NCI-H510A (cell line): ENCODE measurements at regions not wholly inside any gene's neighbourhood (a gene's known extent, or its start where the extent isn't known, plus 50 kb on each side); places are given as distances from the start of the nearest gene placed in this dataset.

Experiments used
- DNase-seq: peaks from one replicate; lab custom pipeline; 2025; lab: John Stamatoyannopoulos, UW

GRCh38 chr2:78585871-78586270, 439.6 kb upstream of the REG3G start:
- no peak for DNase-seq

DNA sequence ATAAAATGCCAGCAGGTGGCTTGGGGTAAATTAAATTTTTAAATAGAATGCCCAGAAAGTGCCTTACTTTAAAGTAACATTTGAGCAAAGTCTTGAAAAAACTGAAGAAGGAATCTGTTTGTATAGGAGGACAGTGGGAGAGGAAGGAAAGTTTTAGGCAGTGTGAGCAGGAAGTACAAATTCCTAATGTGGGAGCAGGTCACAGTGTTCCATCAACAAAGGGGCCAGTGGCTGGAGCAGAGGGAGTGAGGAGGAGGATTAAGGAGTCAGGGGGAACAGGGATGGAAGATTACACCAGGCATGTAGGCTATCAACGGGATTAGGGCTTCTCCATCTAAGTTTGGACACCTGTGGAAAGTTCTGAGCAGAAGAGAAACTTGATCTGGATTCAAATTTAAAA, 439.2 kb upstream of the REG3G start:
- no peak for DNase-seq

- no peak for DNase-seq
These were observed 435.6 kb upstream of the REG3G start for GRCh38 chr2:78589871-78590270.

GRCh38 chr2:78592491-78592890, 433.0 kb upstream of the REG3G start:
- DNase-seq, result no peak

GRCh38 chr2:78601113-78601512, 424.4 kb upstream of the REG3G start:
- no peak for DNase-seq

GRCh38 chr2:78602862-78603261, 422.6 kb upstream of the REG3G start:
- DNase-seq, result no peak

GRCh38 chr2:78606895-78607294, 418.6 kb upstream of the REG3G start:
- DNase-seq, result no peak

- DNase-seq, result no peak
These were observed 410.8 kb upstream of the REG3G start for GRCh38 chr2:78614726-78615125.

DNA sequence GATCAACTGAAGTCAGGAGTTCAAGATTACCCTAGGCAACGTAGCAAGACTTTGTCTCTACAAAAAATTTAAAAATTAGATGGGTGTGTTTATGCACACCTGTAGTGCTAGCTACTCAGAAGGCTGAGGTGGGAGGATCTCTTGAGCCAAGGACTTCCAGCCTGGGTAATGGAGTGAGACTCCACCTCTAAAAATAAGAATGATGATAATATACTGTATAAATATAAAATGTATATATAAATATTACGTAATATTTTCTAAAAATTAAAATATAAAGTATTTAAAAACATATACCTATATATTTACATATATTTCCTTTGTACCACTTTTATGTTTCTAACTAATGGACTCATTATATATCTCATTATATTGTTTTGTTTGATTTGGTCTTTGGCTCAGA, 409.5 kb upstream of the REG3G start:
- no peak for DNase-seq

GRCh38 chr2:78634425-78634824, 391.1 kb upstream of the REG3G start:
- no peak for DNase-seq

DNA sequence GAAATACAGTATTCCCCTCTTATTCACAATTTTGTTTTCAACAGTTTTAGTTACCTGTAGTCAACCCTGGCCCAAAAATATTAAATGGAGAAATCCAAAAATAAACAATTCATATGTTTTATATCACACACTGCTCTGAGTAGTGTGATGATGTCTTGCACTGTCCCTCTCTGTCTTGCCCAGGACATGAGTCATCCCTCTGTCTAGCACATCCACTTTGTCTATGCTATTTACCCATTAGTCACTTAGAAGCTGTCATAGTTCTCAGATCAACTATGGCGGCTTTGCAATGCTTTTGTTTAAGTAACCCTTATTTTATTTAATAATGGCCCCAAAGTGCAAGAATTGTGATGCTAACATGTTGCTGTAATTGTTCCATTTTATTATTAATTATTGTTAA, 380.6 kb upstream of the REG3G start:
- DNase-seq, result no peak

GRCh38 chr2:78646533-78647364, 378.8 kb upstream of the REG3G start:
- no peak for DNase-seq

DNA sequence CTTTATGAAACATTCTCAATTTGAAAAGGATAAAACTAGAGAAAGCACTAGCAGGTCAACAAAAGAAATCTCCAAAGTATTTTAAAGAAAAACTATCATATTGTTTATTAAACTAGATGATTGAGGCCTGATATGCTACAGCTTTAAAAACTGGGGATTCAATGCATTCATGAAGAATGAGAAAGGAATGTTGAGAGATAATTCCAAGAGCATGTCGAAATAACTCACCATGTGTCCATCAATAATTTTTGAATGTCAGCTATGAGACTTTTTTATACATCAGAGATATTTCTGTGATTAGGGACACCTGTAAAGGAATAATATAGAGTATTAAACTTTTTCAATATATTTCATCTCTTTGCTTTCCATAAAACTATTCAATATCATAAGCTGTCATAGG, 376.9 kb upstream of the REG3G start:
- DNase-seq, result no peak

- DNase-seq, result no peak
These were observed 370.6 kb upstream of the REG3G start for GRCh38 chr2:78654941-78655340.

DNA sequence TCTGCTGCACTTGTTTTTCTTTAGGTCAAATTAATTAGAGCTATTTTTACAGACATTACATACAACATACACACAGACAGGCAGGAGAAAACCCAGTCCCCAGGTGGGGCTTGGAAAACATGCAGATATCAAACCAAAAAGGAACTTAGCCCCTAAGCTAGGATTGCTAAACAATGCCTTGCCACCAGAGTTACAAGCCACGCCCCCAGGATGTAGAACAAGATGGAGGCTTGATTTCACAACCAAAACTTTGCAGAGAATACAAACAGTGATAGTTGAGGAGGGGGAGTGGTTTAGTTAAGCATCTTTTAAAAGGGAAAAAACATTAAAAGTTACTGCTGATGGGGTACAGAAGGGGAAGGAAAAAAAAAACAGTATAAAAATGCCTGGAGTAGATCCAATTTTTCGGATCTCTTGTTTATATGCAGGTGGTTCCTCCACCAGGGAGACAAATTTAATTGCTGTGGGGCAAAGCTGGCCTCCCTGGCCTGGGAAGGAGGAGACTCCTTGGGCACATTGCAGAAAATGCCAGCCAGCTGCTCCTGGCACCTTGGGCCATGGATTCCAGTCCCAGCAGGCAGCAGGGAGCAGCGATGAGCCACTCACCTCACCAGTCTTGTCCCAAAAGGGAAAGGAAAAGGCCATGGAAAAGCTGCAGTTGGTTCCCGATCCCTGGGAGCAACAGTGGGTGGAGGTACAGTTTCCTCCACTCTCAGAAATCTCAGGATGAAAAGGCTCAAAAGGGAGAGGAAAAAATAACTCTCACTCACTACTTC, 348.4 kb upstream of the REG3G start:
- no peak for DNase-seq

DNA sequence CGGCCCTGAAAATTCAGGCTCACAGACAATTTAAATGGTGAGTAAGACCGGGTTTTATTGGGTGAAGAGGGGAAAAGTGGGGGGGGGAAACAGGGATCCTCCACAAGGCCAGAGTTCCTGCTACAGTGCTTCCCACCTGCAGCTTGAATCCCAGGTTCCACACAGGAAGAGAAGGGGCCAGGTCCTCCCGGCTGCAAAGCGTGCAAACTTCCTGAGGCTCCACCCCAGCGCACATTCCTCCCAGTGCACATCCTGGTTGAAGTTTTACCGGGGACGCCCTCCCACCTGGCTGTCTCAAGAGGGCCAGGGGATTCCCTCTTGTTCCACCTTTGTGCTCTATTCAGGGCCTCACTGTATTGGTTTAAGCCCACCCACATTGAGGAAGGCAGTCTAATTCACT, 347.7 kb upstream of the REG3G start:
- no peak for DNase-seq

DNA sequence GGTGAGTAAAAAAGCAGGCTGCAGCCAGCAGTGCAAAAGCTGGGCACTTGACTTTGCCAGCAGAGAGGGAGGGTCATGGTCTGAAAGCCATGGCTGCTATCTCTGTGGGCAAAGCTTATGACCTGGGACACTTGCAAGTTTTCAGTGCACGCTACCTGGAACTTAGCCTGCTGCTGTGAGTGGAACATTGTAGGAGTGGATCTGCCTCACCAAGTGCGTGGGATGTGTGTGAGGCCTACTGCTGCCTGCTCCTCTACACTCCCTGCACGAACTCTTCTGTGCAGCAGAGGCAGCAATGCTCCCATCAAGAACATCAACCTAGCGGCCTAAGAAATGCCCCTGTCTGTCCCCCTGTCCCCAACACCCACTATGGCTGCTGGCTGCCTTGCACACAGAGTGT, 344.1 kb upstream of the REG3G start:
- no peak for DNase-seq

- DNase-seq, result no peak
These were observed 342.7 kb upstream of the REG3G start for GRCh38 chr2:78682781-78683180.

DNA sequence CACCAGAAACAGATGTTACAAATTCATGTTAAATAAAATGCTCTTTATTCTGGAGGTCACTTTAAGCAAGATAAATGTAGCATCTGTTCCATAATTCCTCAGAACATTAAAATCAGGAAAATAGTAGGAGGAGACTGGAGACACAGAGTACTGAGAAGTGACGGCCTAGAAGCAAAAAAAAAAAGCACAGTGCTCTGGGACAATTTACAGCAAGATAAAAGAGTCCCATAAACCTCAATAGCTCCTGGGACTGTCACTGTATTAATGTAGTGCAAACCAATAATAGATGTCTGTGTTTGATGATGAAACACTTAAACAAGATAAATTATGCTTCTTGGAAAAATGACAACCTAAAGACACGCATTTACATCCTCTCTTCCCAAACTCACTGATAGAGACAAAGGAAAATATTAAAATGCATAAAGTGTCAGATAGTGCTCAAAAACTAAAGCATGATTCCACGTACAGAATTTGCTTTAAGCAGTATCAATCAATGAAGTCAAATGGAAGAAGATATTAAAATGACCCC, 338.8 kb upstream of the REG3G start:
- no peak for DNase-seq

GRCh38 chr2:78699696-78700095, 325.8 kb upstream of the REG3G start:
- no peak for DNase-seq

GRCh38 chr2:78701546-78701945, 324.0 kb upstream of the REG3G start:
- DNase-seq, result no peak

DNA sequence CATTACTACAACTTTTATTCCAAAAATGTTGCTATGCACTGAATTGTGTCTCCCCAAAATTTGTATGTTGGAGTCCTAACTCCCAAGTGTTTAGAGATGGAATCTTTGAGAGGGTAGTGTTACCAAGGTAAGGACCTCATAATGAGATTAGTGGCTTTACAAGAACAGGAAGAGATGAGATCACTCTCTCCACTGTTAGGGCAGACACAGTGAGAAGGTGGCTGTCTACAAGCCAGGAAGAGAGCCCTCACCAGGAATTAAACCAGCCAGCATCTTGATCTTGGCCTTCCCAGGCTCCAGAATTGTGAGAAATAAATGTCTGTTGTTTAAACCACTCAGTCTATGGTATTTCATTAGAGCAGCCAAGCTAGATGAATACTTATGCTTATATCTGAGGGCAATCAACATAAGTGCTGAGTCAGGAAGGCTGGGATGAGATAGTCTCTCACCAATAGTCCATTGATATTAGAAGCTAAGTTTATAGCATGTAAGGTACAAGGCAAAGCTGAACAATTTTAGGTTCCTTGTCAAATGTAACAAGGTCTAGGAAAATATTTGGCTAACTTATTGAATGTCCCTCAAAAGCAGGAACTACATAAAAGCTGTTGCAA, 317.6 kb upstream of the REG3G start:
- no peak for DNase-seq
